ENCODE measurements at regions not wholly inside any gene's neighbourhood (a gene's known extent, or its start where the extent isn't known, plus 50 kb on each side); places are given as distances from the start of the nearest gene placed in this dataset.
A peak's percentile ranks its signal among the peaks of the same experiment; 100 is the strongest.

GRCh38 chr4:4712800-4713528, 146.5 kb upstream of the MSX1 start:
- intact Hi-C loops (cut with DNase I): no loop called here
- no peak for DNase-seq

GRCh38 chr4:4711902-4712301, 147.6 kb upstream of the MSX1 start:
- intact Hi-C loops (cut with DNase I): no loop called here
- DNase-seq: no peak

GRCh38 chr4:4709736-4710135, 149.7 kb upstream of the MSX1 start:
- intact Hi-C loops (cut with DNase I): no loop called here
- DNase-seq: no peak

GRCh38 chr4:4704267-4704666, 155.2 kb upstream of the MSX1 start:
- intact Hi-C loops (cut with DNase I): no loop called here
- no peak for DNase-seq

- DNase-seq: no peak
- intact Hi-C loops (cut with DNase I): no loop called here
Observed at GRCh38 chr4:4697584-4697983, 155.7 kb upstream of the STX18 start.

- no peak for DNase-seq
- intact Hi-C loops (cut with DNase I): no loop called here
Observed at GRCh38 chr4:4696530-4696929, 154.7 kb upstream of the STX18 start.

GRCh38 chr4:4695497-4695896, 153.6 kb upstream of the STX18 start:
- DNase-seq: no peak
- intact Hi-C loops (cut with DNase I): no loop called here

- no peak for DNase-seq
- intact Hi-C loops (cut with DNase I): no loop called here
Observed at GRCh38 chr4:4694827-4695226, 153.0 kb upstream of the STX18 start.

- intact Hi-C loops (cut with DNase I): no loop called here
- DNase-seq: peak in 35 of 42 donors; percentile 6 to 62 (median 30)
Observed at GRCh38 chr4:4694296-4694772, 152.5 kb upstream of the STX18 start.

- intact Hi-C loops (cut with DNase I): no loop called here
- no peak for DNase-seq
Observed at GRCh38 chr4:4693755-4694295, 152.0 kb upstream of the STX18 start.

- no peak for DNase-seq
- intact Hi-C loops (cut with DNase I): no loop called here
Observed at GRCh38 chr4:4693258-4693657, 151.4 kb upstream of the STX18 start.

- intact Hi-C loops (cut with DNase I): no loop called here
- DNase-seq: no peak
Observed at GRCh38 chr4:4690854-4691253, 149.0 kb upstream of the STX18 start.

GRCh38 chr4:4689694-4690440, 148.0 kb upstream of the STX18 start:
- no peak for DNase-seq
- intact Hi-C loops (cut with DNase I): no loop called here

- intact Hi-C loops (cut with DNase I): no loop called here
- DNase-seq: no peak
Observed at GRCh38 chr4:4687935-4688727, 146.3 kb upstream of the STX18 start.

- DNase-seq: no peak
- intact Hi-C loops (cut with DNase I): no loop called here
Observed at GRCh38 chr4:4687100-4687499, 145.3 kb upstream of the STX18 start.

- intact Hi-C loops (cut with DNase I): no loop called here
- no peak for DNase-seq
Observed at GRCh38 chr4:4685810-4686795, 144.3 kb upstream of the STX18 start.

GRCh38 chr4:4681653-4682052, 139.8 kb upstream of the STX18 start:
- no peak for DNase-seq
- intact Hi-C loops (cut with DNase I): no loop called here

- intact Hi-C loops (cut with DNase I): no loop called here
- no peak for DNase-seq
Observed at GRCh38 chr4:4680758-4681157, 138.9 kb upstream of the STX18 start.

GRCh38 chr4:4680243-4680642, 138.4 kb upstream of the STX18 start:
- DNase-seq: no peak
- intact Hi-C loops (cut with DNase I): no loop called here

Measured in head of caudate nucleus (tissue), 42 donors.